HS-27A (cell line): ENCODE measurements at regions not wholly inside any gene's neighbourhood (a gene's known extent, or its start where the extent isn't known, plus 50 kb on each side); places are given as distances from the start of the nearest gene placed in this dataset.

Experiments
- DNase-seq: peaks from one replicate; pipeline ENCODE4 v3.0.0-alpha.2; 2012; ENCODE audit warnings: low read depth, missing footprints

GRCh38 chr13:22655106-22655852 is 525.5 kb upstream of the SGCG start:
- no peak for DNase-seq

- DNase-seq: no peak
Measured at GRCh38 chr13:22662771-22663170, 518.0 kb upstream of the SGCG start.

- no peak for DNase-seq
Measured at GRCh38 chr13:22665506-22665905, 515.3 kb upstream of the SGCG start.

GRCh38 chr13:22690756-22691155 is 490.0 kb upstream of the SGCG start:
- DNase-seq: no peak

- no peak for DNase-seq
Measured at GRCh38 chr13:22693691-22694090, 487.1 kb upstream of the SGCG start.

- DNase-seq: no peak
Measured at GRCh38 chr13:22696433-22696832, 484.3 kb upstream of the SGCG start.

GRCh38 chr13:22698467-22698866 is 482.3 kb upstream of the SGCG start:
- no peak for DNase-seq

- DNase-seq: no peak
Measured at GRCh38 chr13:22700246-22700887, 480.4 kb upstream of the SGCG start.

GRCh38 chr13:22703601-22704209 is 477.1 kb upstream of the SGCG start:
- DNase-seq: no peak

GRCh38 chr13:22707946-22708345 is 472.8 kb upstream of the SGCG start:
- no peak for DNase-seq

GRCh38 chr13:22717036-22717435 is 463.7 kb upstream of the SGCG start:
- no peak for DNase-seq

GRCh38 chr13:22726726-22727125 is 454.1 kb upstream of the SGCG start:
- DNase-seq: no peak

- DNase-seq: no peak
Measured at GRCh38 chr13:22735011-22735995, 445.5 kb upstream of the SGCG start.

GRCh38 chr13:22736084-22736767 is 444.6 kb upstream of the SGCG start:
- DNase-seq: no peak

- DNase-seq: no peak
Measured at GRCh38 chr13:22736768-22737092, 444.0 kb upstream of the SGCG start.

- DNase-seq: no peak
Measured at GRCh38 chr13:22738357-22738756, 442.4 kb upstream of the SGCG start.

GRCh38 chr13:22740264-22740663 is 440.5 kb upstream of the SGCG start:
- DNase-seq: no peak

GRCh38 chr13:22744688-22745452 is 435.9 kb upstream of the SGCG start:
- no peak for DNase-seq

- DNase-seq: no peak
Measured at GRCh38 chr13:22748866-22749577, 431.8 kb upstream of the SGCG start.

- DNase-seq: no peak
Measured at GRCh38 chr13:22749626-22750025, 431.2 kb upstream of the SGCG start.
